HepG2 (cell line): ENCODE measurements at regions not wholly inside any gene's neighbourhood (a gene's known extent, or its start where the extent isn't known, plus 50 kb on each side); places are given as distances from the start of the nearest gene placed in this dataset.
A peak's percentile ranks its signal among the peaks of the same experiment; 100 is the strongest.

Experiments used
- CENPX ChIP-seq: sonication (generic); formaldehyde crosslinking; IDR thresholded peaks from 2 replicates; pipeline ENCODE4 v1.9.0; 2021; ENCODE audit warnings: mild to moderate bottlenecking, missing genetic modification reagents, moderate library complexity
- FOXP1 ChIP-seq, 2 experiments: fragments of 450-650 bp in 1 of 2; IDR thresholded peaks; 2 replicates each; pipeline ENCODE4 v1.6.1; 2017 to 2018; ENCODE audit warnings: antibody characterized with exemption in 1 of 2
- GABPB1 ChIP-seq: IDR thresholded peaks from 2 replicates; pipeline ENCODE4 v1.6.1; 2016; ENCODE audit warnings: mild to moderate bottlenecking, missing genetic modification reagents, moderate library complexity, missing compliant biosample characterization
- MAFG ChIP-seq: sonication (generic); formaldehyde crosslinking; IDR thresholded peaks from 2 replicates; pipeline ENCODE4 v1.5.1; 2020; ENCODE audit warnings: mild to moderate bottlenecking, missing genetic modification reagents
- NCOA2 ChIP-seq: sonication (generic); formaldehyde crosslinking; IDR thresholded peaks from 2 replicates; pipeline ENCODE4 v1.8.0; 2022; ENCODE audit warnings: inconsistent platforms
- NFIC ChIP-seq: IDR thresholded peaks from 2 replicates; pipeline ENCODE4 v1.6.1; 2012; ENCODE audit warnings: mild to moderate bottlenecking, low read length, inconsistent platforms
- NR2C2 ChIP-seq: sonication (generic); formaldehyde crosslinking; IDR thresholded peaks from 2 replicates; pipeline ENCODE4 v1.4.0; 2020; ENCODE audit warnings: missing genetic modification reagents, mild to moderate bottlenecking, moderate library complexity, borderline replicate concordance
- NR2F1 ChIP-seq, 2 experiments: fragments of 450-650 bp in 1 of 2; formaldehyde crosslinking in 1 of 2; IDR thresholded peaks; 2 replicates each; pipeline versions ENCODE4 v1.5.0 to v1.6.1; 2016 to 2020; ENCODE audit warnings: mild to moderate bottlenecking in 1 of 2, missing compliant biosample characterization in 1 of 2, missing genetic modification reagents in 1 of 2, moderate library complexity in 1 of 2
- NR2F6 ChIP-seq, 2 experiments: IDR thresholded peaks; 2 replicates each; pipeline ENCODE4 v1.6.1; 2016; ENCODE audit warnings: antibody characterized with exemption in 1 of 2, mild to moderate bottlenecking in 1 of 2
- SOX5 ChIP-seq: IDR thresholded peaks from 2 replicates; pipeline ENCODE4 v1.6.1; 2016; ENCODE audit warnings: borderline replicate concordance
- TEAD3 ChIP-seq: optimal IDR thresholded peaks from 2 replicates; pipeline ENCODE3; 2016; ENCODE audit warnings: borderline replicate concordance
- TF ChIP-seq, protein P1 (sequence below): sonication (generic); formaldehyde crosslinking; IDR thresholded peaks from 2 replicates; pipeline ENCODE4 v1.4.0; 2020; ENCODE audit warnings: missing genetic modification reagents
- TF ChIP-seq, protein P2 (sequence below): sonication (generic); formaldehyde crosslinking; IDR thresholded peaks from 2 replicates; pipeline ENCODE4 v1.4.0; 2020; ENCODE audit warnings: missing genetic modification reagents
- TF ChIP-seq, protein P3 (sequence below): sonication (generic); formaldehyde crosslinking; conservative IDR thresholded peaks from 2 replicates; pipeline ENCODE4 v1.4.0; 2020; ENCODE audit warnings: mild to moderate bottlenecking, missing genetic modification reagents, moderate library complexity
- TF ChIP-seq, protein P4 (sequence below): sonication (generic); formaldehyde crosslinking; IDR thresholded peaks from 2 replicates; pipeline ENCODE4 v1.8.0; 2022; ENCODE audit warnings: missing genetic modification reagents, mild to moderate bottlenecking, borderline replicate concordance

DNA sequence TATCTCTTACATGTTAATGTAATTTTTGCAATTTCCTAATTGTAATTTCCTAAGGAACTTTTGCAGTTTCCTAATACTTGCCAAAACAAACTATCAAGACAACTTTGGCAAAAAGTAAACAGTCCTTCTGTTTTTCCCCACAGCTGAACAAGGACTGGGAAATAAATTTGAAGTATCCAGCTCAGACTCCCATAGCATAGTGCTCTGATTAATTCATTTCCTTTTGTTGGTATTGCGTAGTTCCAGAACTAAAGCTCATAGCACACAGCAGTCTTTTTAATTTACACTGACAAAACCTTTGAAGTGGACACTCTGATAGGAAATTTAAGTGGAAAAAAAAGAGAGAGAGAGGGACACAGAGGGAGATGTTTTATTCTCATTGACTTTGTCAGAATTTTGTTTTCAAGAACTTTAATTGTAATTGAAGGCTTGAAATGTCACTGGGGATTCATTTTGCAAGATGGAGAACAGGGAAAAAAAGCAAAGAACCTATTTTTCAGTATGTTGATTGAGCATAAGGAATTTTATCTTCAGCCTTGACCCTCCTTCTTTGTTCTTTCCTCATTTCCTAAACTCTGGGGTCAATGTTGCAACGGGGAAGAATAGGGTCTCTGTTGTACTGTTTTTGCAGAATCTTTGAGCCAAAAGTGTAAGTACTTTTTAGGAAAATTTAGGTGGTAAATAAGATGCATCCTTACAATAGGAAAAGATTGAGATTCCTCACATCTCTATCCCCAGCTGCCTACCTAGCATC, 232.2 kb upstream of the NPSR1 start (continued):
- TF ChIP-seq, protein P1, sequence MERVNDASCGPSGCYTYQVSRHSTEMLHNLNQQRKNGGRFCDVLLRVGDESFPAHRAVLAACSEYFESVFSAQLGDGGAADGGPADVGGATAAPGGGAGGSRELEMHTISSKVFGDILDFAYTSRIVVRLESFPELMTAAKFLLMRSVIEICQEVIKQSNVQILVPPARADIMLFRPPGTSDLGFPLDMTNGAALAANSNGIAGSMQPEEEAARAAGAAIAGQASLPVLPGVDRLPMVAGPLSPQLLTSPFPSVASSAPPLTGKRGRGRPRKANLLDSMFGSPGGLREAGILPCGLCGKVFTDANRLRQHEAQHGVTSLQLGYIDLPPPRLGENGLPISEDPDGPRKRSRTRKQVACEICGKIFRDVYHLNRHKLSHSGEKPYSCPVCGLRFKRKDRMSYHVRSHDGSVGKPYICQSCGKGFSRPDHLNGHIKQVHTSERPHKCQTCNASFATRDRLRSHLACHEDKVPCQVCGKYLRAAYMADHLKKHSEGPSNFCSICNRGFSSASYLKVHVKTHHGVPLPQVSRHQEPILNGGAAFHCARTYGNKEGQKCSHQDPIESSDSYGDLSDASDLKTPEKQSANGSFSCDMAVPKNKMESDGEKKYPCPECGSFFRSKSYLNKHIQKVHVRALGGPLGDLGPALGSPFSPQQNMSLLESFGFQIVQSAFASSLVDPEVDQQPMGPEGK (CRISPR knock-in tag), result no peak
- TF ChIP-seq GABPB1 (no peak), NR2F6 (IDR thresholded peaks at IDR 0.05) (peak; percentile 93), NR2F6 (CRISPR knock-in tag; IDR thresholded peaks at IDR 0.05) (peak; percentile 86), MAFG (no peak), NCOA2 (CRISPR knock-in tag) (peak; percentile 79), NFIC (peak; percentile 50; the same call in 1 of the 2 replicates), FOXP1 (IDR thresholded peaks at IDR 0.05) (no peak), FOXP1 (CRISPR knock-in tag; IDR thresholded peaks at IDR 0.05) (peak; percentile 37; the same call in 1 of the 2 replicates), TEAD3 (peak; percentile 17), NR2C2 (CRISPR knock-in tag) (peak; percentile 18; the same call in 1 of the 2 replicates), SOX5 (CRISPR knock-in tag) (peak; percentile 82), CENPX (CRISPR knock-in tag) (no peak), NR2F1 (CRISPR knock-in tag; IDR thresholded peaks at IDR 0.05) (peak; percentile 7 to 79; a peak in 3 of 4 replicates)
- TF ChIP-seq, protein P2, sequence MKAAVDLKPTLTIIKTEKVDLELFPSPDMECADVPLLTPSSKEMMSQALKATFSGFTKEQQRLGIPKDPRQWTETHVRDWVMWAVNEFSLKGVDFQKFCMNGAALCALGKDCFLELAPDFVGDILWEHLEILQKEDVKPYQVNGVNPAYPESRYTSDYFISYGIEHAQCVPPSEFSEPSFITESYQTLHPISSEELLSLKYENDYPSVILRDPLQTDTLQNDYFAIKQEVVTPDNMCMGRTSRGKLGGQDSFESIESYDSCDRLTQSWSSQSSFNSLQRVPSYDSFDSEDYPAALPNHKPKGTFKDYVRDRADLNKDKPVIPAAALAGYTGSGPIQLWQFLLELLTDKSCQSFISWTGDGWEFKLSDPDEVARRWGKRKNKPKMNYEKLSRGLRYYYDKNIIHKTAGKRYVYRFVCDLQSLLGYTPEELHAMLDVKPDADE, result no peak
- TF ChIP-seq, protein P3, sequence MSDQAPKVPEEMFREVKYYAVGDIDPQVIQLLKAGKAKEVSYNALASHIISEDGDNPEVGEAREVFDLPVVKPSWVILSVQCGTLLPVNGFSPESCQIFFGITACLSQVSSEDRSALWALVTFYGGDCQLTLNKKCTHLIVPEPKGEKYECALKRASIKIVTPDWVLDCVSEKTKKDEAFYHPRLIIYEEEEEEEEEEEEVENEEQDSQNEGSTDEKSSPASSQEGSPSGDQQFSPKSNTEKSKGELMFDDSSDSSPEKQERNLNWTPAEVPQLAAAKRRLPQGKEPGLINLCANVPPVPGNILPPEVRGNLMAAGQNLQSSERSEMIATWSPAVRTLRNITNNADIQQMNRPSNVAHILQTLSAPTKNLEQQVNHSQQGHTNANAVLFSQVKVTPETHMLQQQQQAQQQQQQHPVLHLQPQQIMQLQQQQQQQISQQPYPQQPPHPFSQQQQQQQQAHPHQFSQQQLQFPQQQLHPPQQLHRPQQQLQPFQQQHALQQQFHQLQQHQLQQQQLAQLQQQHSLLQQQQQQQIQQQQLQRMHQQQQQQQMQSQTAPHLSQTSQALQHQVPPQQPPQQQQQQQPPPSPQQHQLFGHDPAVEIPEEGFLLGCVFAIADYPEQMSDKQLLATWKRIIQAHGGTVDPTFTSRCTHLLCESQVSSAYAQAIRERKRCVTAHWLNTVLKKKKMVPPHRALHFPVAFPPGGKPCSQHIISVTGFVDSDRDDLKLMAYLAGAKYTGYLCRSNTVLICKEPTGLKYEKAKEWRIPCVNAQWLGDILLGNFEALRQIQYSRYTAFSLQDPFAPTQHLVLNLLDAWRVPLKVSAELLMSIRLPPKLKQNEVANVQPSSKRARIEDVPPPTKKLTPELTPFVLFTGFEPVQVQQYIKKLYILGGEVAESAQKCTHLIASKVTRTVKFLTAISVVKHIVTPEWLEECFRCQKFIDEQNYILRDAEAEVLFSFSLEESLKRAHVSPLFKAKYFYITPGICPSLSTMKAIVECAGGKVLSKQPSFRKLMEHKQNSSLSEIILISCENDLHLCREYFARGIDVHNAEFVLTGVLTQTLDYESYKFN (CRISPR knock-in tag), result peak; percentile 30; the same call in 1 of the 2 replicates
- TF ChIP-seq, protein P4, sequence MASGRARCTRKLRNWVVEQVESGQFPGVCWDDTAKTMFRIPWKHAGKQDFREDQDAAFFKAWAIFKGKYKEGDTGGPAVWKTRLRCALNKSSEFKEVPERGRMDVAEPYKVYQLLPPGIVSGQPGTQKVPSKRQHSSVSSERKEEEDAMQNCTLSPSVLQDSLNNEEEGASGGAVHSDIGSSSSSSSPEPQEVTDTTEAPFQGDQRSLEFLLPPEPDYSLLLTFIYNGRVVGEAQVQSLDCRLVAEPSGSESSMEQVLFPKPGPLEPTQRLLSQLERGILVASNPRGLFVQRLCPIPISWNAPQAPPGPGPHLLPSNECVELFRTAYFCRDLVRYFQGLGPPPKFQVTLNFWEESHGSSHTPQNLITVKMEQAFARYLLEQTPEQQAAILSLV (CRISPR knock-in tag), result no peak
